ENCODE measurements at regions not wholly inside any gene's neighbourhood (a gene's known extent, or its start where the extent isn't known, plus 50 kb on each side); places are given as distances from the start of the nearest gene placed in this dataset.

DNA sequence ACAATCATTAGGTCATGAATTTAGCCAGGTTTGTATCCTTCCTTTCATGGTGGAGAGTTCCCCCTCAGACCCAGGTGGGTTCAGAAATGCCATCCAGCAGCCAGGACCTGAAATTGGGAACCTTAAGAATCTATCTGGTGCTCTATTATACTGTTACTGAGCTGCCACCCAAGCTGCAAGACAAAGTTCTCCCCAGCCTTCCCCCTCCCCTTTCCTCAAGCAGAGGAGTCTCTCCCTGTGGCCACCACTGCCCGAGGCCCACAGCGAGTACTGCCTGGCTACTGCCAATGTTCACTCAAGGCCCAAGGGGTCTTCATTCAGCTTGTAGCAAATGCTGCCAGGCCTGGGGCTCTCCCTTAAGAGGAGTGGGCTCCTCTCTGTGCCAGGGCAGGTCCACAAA, 133.8 kb downstream of the TMEM38B start:
- DNase-seq: no peak

- no peak for DNase-seq
These were observed 134.4 kb downstream of the TMEM38B start for GRCh38 chr9:105828596-105829213.

- DNase-seq: no peak
These were observed 136.1 kb downstream of the TMEM38B start for GRCh38 chr9:105830461-105830860.

GRCh38 chr9:105832096-105832710, 137.9 kb downstream of the TMEM38B start:
- peak; percentile 52 for DNase-seq

DNA sequence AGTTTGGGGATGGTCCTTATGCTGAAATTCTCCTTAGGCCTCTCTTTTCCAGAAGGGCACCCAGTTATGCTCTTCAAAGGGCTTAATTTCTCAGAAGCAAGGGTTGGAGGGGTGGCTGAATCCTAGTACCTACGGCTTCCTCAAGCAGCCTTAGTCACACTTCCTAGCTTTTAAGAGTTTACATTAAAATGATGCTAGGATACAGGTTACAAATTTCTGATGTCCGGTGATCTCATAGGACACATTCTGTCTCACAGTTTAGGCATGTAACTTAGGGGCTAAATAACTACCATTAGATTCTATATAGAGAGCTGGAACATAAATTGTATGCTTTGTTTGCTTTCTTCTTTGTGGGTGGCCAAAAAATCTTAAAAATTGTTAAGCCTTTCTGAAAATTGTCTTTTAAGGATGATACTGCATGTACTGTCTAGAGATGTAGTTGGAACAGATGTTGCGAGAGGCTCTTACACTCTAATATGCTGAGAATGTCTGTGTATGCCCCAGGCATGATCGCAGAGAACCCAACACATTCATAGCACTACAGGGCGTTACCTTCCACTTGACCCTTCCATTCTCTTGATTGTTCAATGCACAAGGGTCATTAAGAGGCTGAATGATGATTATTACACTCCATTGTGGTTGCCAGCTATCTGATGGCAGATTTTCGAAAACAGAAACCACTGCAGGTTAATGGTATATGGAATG, 139.1 kb downstream of the TMEM38B start:
- no peak for DNase-seq

GRCh38 chr9:105834404-105834803, 140.1 kb downstream of the TMEM38B start:
- no peak for DNase-seq

DNA sequence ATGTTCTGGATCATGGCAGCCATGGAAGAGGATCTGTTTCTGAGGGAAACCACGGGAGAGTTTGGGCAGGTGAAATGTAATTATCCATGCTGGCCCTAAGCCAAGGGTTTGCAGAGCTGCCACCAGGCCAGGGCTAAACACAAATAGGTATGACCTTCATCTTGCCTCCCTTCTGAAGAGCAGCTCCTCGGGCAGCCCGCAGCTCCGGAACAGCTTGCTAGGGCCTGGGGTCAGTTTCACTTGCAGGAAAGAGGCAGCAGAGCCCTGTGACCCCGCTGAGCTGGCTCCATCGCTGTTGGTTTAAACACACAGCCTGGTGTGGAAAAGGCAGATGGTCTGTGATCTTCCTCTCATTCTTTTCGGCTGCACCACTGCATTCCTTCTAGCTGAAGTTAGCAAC, 141.4 kb downstream of the TMEM38B start:
- no peak for DNase-seq

DNA sequence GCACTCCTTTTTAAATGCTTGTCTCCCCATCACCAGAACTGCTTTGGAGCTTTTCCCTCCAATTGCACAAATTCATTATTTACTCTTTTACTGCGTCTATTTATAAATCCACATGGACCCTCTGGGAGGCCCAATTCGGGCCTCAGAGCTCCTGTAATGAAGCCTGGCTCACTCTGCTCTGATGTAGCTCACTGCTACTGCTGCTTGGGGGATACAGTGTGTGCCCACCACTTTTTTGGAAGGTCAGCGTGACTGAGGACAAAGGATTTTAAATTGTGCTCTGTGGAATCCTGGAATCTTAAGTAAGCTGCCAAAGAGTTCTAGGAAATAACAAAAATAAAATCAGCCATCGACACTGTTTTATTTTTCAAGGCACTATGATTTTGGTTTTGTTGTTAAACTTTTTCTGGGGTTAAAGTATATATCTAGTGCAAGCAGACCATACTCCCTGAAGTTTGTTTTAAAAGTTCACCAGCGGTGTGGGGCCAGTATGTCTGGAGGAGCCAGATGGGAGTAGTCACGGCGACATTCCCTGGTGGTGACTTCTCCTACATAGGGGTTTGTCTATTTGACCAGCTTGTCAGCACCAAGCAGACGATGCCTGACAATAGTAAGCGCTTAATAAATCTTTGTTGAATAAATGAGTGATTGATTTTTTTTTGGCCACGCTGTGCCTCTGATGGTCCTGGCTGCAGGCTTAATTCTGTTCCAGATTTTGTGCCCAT, 142.8 kb downstream of the TMEM38B start:
- no peak for DNase-seq

DNA sequence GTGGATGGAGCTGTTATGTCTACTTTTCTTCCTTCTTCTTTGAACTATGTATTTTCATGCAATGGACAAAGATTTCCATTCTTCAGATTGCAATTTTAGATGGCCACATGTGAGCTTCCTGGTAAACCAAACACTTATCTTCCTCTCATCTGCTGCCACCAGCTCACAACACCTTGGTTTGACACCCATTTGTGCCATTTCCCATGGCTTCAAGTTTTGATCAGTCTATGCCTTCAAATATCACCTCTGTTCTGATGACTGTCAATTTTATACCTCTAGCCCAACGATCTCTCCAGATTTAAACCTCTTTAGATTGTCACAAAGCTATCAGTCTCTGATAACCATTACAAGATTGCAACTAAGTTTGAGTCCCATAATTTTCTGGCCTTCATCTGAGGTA, 147.2 kb downstream of the TMEM38B start:
- DNase-seq: no peak

DNA sequence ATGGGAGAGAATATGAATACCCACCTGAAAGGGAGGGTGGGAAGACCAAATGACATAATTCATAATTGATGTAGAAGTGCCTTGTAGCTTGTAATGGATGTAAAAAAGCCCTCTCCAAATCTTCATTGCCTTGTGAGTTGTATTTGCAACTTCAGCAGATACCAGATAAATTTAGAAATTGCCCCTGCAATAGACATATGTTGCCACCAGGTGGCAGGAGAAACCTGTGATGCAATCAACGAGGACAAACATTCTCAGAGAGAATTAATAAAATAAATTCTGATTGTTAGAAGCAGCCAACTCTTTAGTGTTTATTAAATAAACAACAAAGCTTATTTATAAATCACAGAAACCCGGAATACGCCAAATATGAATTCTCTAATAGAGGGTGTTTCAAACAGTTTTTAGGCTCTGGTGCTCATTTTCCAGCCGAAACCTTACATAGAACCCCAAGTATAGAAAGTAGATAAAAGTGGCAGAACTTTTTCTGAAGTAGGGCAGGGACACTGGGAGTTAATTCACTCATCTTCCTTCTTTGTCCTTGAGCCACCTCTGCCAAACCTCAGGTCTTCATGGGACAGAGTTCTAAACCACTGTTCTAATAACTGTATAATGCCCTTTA, 147.8 kb downstream of the TMEM38B start:
- DNase-seq: no peak

DNA sequence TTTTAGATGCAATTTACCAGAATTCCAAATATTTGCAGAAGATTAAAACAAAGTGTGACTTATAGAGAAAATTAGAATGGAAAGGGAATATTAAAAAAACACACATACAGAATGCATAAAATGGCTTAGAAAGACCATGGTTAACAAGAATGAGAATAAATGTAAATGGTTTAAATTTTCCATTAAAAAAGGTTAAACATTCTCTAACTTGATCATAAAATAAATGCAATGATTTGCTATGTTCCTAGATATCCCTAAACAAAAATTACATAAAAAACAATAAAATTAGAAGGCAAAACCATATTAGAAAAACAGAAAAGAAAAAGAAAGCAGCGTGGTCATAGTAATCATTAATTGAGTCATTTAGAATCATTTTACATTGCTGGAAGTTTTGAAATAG, 152.5 kb downstream of the TMEM38B start:
- DNase-seq: no peak

- no peak for DNase-seq
These were observed 156.6 kb downstream of the TMEM38B start for GRCh38 chr9:105850852-105851500.

DNA sequence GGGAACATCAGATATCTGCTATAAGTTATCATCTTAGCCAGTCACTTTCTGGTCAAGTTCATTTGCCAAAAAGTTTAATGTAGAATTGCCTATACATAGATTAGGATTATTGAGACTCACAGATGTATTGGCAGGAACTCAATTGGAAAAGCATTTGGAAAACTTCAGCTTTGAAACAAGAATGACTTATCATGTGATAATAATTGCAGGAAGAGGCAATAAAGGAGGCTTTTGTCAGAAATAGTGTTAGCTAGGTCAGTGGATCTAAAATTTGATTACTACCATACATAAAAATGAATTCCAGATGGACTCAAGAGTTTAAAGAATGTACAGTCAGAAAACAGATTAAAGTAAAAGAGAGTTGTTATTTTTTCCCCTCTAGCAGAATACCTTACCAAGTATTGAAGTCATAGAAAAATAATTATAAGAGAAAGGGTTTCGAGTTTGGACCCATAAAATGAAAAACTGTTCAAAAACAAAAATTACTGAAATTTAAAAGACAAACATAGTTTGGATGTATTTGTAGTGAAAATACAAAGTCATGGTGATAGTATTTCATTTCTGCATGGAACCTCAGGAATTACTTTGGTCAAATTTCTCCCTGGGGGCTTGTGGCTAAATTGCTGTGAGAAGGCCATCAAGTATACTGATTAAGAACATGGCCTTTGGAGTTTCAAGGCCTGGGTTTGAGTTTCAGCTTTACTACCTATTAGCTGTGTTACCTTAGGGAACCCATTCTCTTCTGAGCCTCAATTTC, 159.9 kb downstream of the TMEM38B start:
- DNase-seq: no peak

DNA sequence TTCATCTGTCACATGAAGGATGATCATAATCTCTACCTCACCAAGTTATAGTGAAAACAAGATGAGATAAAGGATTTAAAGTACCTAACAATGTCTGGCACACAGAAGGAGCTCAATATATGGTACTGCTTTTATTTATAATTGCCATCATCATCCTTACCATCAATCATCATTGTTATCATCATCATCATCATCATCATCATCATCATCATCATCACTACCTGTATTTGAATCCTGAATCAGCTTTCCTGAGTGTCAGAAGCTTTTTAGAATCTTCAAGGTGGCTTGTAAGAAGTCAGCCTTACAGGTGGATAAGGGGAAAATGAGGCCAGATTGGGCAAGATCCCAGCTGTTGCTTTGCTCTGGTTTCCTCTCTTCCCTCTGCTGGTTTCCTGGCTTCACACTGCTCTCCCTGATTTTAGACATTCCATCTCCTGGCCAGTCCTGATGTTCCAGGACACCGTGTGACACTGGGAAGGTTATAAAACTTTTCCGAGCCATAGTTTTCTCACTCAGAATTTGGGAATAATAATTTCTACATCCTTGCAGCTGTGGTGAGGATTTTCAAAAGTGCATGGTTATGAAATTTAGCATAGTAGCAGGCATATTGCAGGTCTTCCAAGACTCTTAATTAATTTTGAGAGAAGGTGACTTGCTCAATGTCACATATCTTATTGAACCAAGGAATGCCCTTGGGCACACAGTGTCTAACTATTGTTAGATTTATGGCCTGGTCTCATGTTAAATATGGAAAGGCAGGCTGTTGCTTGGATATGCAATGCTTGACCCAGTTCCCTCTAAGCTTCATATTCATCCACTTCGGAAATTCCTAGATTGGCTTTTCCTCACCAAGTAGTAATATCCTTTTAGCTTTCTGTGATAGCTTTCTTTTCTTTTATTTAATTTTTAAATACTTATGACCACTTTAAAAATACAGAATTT, 160.7 kb downstream of the TMEM38B start:
- DNase-seq: no peak

- DNase-seq: no peak
These were observed 161.6 kb downstream of the TMEM38B start for GRCh38 chr9:105855987-105856386.

DNA sequence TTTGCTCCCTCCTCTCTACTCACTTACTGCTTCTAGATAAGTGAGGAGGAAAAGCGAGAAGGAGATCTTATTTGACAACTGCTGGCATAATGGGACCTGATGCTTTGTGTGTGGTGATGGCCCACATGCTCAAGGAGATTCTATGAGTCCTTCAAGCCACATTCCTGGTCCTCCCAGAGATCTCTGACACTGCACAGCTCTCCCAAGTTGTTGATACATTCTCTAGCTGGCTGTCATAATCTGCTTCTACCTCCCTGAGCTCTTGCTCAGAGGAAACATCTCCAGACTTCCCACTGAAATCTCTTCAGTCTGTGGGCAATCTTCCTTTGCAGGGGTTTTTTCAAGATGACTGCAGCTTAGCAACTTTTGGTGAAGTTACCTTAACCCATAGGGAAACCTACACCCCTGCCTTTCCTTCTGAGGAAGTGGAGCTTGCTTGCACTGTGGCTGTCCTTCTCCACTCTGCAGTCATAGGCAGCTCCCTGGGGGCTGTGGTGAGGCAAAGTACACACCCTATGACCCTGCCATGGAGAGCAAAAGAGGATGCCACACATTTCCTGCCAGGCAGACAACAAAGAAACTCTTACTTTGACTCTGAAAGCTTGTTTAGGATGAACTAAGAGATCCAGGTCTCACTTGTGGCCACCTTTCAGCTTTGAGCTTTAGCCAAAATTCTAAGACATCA, 163.8 kb downstream of the TMEM38B start:
- DNase-seq: no peak

DNA sequence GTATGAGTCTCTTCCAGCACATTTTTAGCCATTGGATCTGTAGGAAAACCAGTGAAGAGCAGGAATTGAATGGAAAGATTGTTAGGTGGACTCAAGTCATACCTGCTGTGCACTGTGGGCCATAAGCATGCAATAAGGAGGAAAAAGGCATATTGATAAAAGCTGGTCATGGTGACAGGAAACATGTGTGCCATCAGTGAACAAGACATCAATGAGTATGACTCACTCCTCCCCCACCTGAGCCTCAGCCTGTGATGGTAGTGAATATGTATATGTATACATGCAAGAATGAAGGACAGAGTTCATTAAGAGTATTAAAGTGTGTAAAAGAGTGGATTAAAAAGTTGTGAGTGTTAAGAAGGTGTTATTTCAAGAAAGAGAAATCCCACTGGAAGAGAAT, 164.5 kb downstream of the TMEM38B start:
- no peak for DNase-seq

DNA sequence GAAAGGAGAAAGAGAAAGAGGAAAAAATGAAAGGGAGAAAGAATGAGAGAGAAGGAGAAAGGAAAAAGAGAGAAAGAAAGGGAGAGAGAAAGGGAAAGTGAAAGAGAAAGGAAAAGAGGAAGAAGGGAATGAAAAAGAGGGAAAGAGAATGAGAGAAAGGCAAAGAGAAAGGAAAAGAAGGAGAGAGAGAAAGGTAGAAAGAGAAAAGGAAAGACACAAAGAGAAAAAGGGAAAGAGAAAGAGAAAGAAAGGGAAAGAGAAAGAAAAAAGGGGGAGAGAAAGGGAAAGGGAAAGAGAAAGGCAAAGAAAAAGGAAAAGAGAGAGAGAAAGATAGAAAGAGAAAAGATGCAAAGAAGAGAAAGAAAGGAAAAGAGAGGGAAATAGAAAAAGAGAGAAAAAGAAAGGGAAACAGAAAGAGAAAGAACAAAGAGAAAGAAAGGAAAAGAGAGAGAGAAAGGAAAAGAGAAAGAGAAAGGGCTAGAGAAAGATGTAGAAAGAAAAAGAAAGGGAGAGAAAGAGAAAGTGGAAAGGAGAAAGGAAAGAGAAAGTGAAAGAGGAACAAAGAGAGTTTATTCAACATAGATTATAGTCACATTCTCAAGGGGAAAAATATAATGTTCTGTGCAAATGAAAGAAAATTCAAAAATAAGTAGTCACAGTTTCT, 165.2 kb downstream of the TMEM38B start:
- DNase-seq: no peak

GRCh38 chr9:105860516-105860915, 166.2 kb downstream of the TMEM38B start:
- DNase-seq: no peak

GRCh38 chr9:105861972-105862371, 167.6 kb downstream of the TMEM38B start:
- no peak for DNase-seq
